Neural cell (in vitro differentiated cells): ENCODE measurements at regions not wholly inside any gene's neighbourhood (a gene's known extent, or its start where the extent isn't known, plus 50 kb on each side); places are given as distances from the start of the nearest gene placed in this dataset.

Source experiments
- CTCF ChIP-seq: fragments of 450-650 bp; IDR thresholded peaks from 2 replicates; pipeline ENCODE4 v1.5.1; 2014; ENCODE audit warnings: antibody characterized with exemption, mild to moderate bottlenecking, moderate library complexity; ENCODE audit not compliant: poor library complexity, severe bottlenecking
- EP300 ChIP-seq: fragments of 450-650 bp; conservative IDR thresholded peaks from 2 replicates; pipeline ENCODE4 v1.6.1; 2014; ENCODE audit warnings: antibody characterized with exemption, mild to moderate bottlenecking, moderate library complexity; ENCODE audit not compliant: poor library complexity, severe bottlenecking
- RAD21 ChIP-seq: fragments of 450-650 bp; conservative IDR thresholded peaks from 2 replicates; pipeline ENCODE4 v1.6.1; 2014; ENCODE audit warnings: antibody characterized with exemption, mild to moderate bottlenecking, moderate library complexity
- REST ChIP-seq: IDR thresholded peaks from 2 replicates; pipeline ENCODE4 v1.6.1; 2012; ENCODE audit warnings: borderline replicate concordance
- SMC3 ChIP-seq: fragments of 450-650 bp; conservative IDR thresholded peaks from 2 replicates; pipeline ENCODE4 v1.6.1; 2014; ENCODE audit warnings: antibody characterized with exemption, mild to moderate bottlenecking, moderate library complexity; ENCODE audit not compliant: poor library complexity
- TAF1 ChIP-seq: IDR thresholded peaks from 2 replicates; pipeline ENCODE4 v1.6.1; 2012; ENCODE audit warnings: low read depth

DNA sequence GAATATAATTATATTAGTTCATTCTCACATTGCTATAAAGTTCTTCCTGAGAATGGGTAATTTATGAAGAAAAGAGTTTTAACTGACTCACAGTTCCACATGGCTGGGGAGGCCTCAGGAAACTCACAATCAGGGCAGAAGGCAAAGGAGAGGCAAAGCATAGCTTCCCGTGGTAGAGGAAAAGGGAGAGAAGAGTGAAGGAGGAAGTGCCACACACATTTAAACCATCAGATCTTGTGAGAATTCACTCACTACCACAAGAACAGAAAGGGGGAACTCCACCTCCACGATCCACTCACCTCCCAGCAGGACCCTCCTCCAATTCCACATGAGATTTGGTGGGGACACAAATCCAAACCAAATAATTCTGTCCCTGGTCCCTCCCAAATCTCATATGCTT, 773.4 kb upstream of the INTU start:
- TF ChIP-seq RAD21 (no peak), TAF1 (no peak), CTCF (no peak), SMC3 (no peak), EP300 (no peak), REST (no peak)
